Astrocyte (in vitro differentiated cells and primary cell): ENCODE measurements at regions not wholly inside any gene's neighbourhood (a gene's known extent, or its start where the extent isn't known, plus 50 kb on each side); places are given as distances from the start of the nearest gene placed in this dataset.
"Not testable (repeated sequence)": the region's sequence is repeated elsewhere in the genome, so short reads cannot be mapped to it uniquely, and the experiment has no call there.

ENCODE experiments used
- DNase-seq: peaks from one replicate; pipeline ENCODE4 v3.0.0-alpha.2; 2010; ENCODE audit warnings: low read depth
- FAIRE-seq: peaks from 2 replicates; lab custom pipeline; 2011; peaks lifted over from hg19 to GRCh38; lab: Jason Lieb, UNC
- H2AFZ ChIP-seq: 2 replicates; pipeline ENCODE4 v1.6.0; 2012; ENCODE audit warnings: low read depth, low read length, inconsistent platforms
- H3K27ac ChIP-seq: 2 replicates; pipeline ENCODE4 v1.5.1; 2011; ENCODE audit warnings: low read depth, low read length, inconsistent platforms
- H3K27me3 ChIP-seq: 2 replicates; pipeline ENCODE4 v1.6.0; 2011; ENCODE audit warnings: low read length, inconsistent platforms; ENCODE audit not compliant: insufficient read depth
- H3K36me3 ChIP-seq: 2 replicates; pipeline ENCODE4 v1.5.1; 2011; ENCODE audit warnings: low read length, inconsistent platforms; ENCODE audit not compliant: insufficient read depth
- H3K4me1 ChIP-seq: 2 replicates; pipeline ENCODE4 v1.5.1; 2011; ENCODE audit warnings: low read length, inconsistent platforms; ENCODE audit not compliant: insufficient read depth
- H3K4me2 ChIP-seq: 2 replicates; pipeline ENCODE4 v1.6.0; 2012; ENCODE audit warnings: low read length, inconsistent platforms
- H3K4me3 ChIP-seq: 2 replicates; pipeline ENCODE4 v1.5.1; 2011; ENCODE audit warnings: low read depth, mild to moderate bottlenecking, low read length, inconsistent platforms; ENCODE audit not compliant: insufficient read depth
- H3K79me2 ChIP-seq: 2 replicates; pipeline ENCODE4 v1.6.0; 2012; ENCODE audit warnings: mild to moderate bottlenecking, low read length, inconsistent platforms; ENCODE audit not compliant: insufficient read depth
- H3K9ac ChIP-seq: 2 replicates; pipeline ENCODE4 v1.6.0; 2012; ENCODE audit warnings: mild to moderate bottlenecking, low read length, inconsistent platforms
- H3K9me3 ChIP-seq: 2 replicates; pipeline ENCODE4 v1.5.1; 2012; ENCODE audit warnings: low read depth, mild to moderate bottlenecking, low read length, inconsistent platforms; ENCODE audit not compliant: insufficient read depth
- H4K20me1 ChIP-seq: 2 replicates; pipeline ENCODE4 v1.6.0; 2012; ENCODE audit warnings: low read length, inconsistent platforms; ENCODE audit not compliant: insufficient read depth
- H3K27ac Mint-ChIP-seq: one replicate; pipeline ENCODE4 v1.8.0; 2021; ENCODE audit warnings: mild to moderate bottlenecking, mixed read lengths; ENCODE audit not compliant: unreplicated experiment
- H3K27me3 Mint-ChIP-seq: one replicate; pipeline ENCODE4 v1.8.0; 2021; ENCODE audit warnings: low read depth, mixed read lengths; ENCODE audit not compliant: unreplicated experiment
- H3K36me3 Mint-ChIP-seq: one replicate; pipeline ENCODE4 v1.8.0; 2021; ENCODE audit warnings: low read depth, mixed read lengths; ENCODE audit not compliant: unreplicated experiment
- H3K4me1 Mint-ChIP-seq: one replicate; pipeline ENCODE4 v1.8.0; 2021; ENCODE audit warnings: low read depth, mixed read lengths; ENCODE audit not compliant: unreplicated experiment
- H3K4me3 Mint-ChIP-seq: one replicate; pipeline ENCODE4 v1.8.0; 2021; ENCODE audit warnings: mild to moderate bottlenecking, moderate library complexity, mixed read lengths; ENCODE audit not compliant: unreplicated experiment
- H3K9me3 Mint-ChIP-seq: one replicate; pipeline ENCODE4 v1.8.0; 2021; ENCODE audit warnings: mild to moderate bottlenecking, mixed read lengths; ENCODE audit not compliant: unreplicated experiment

DNA sequence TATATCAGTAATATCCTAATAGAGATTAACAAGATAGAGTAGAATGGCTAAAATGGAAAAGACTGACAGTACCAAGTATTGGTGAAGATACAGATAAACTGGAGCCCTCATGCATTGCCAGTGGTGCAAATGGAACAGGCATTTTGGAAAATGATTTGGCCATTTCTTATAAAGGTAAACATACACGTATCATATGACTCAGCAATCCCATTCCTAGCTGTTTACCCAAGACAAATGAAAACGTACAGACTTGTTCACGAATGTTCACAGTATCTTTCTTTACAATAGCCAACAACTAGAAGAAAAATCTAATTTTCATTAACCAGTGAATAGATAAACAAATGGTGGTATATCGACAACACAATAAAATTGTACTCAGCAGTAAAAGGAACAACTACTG is 86.4 kb downstream of the FOXD4L6 start:
- DNase-seq, H3K4me1 Mint-ChIP-seq, H3K36me3 Mint-ChIP-seq, H2AFZ ChIP-seq, FAIRE-seq, H4K20me1 ChIP-seq, H3K27ac ChIP-seq, H3K36me3 ChIP-seq, H3K4me1 ChIP-seq, H3K27me3 Mint-ChIP-seq, H3K4me3 Mint-ChIP-seq, H3K9me3 ChIP-seq, H3K79me2 ChIP-seq, H3K27me3 ChIP-seq, H3K27ac Mint-ChIP-seq, H3K4me2 ChIP-seq, H3K9ac ChIP-seq, H3K4me3 ChIP-seq, H3K9me3 Mint-ChIP-seq: not testable (repeated sequence)

DNA sequence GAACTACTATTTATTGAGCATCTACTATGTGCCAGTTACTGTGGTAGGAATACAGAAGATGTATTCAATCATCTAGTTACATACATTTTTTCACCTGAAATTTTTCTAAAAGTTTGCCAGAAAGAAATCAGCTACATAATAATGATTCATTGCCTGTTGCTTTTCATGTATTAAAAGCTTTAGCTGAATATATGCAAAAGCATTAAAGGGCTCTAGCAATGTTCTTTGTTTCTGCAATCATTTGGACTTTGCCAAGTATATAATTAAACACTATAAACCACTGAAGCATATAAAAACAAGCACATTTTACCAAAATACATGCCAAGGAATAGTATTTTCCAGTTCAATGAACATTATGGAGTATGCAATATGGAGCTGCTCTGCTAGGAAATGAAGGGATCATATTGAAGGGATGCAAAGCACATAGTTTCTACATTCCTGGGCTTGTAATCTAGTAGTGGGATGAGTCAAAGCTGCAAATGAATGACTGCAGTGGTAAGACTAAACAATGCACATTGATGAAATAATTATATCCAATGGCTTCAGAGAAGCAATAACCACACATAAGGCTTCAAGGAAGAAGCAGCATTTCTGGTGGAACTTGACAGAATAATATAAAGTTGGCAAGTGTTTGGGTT is 87.7 kb downstream of the FOXD4L6 start:
- not testable (repeated sequence) for H3K27ac Mint-ChIP-seq, H3K4me1 ChIP-seq, FAIRE-seq, H3K27ac ChIP-seq, H3K9ac ChIP-seq, H3K36me3 ChIP-seq, H3K27me3 ChIP-seq, H2AFZ ChIP-seq, H3K9me3 ChIP-seq, H3K4me2 ChIP-seq, H3K79me2 ChIP-seq, H3K4me1 Mint-ChIP-seq, H3K27me3 Mint-ChIP-seq, H4K20me1 ChIP-seq, H3K36me3 Mint-ChIP-seq, H3K4me3 ChIP-seq, H3K4me3 Mint-ChIP-seq, H3K9me3 Mint-ChIP-seq
- DNase-seq: peak; percentile 19

DNA sequence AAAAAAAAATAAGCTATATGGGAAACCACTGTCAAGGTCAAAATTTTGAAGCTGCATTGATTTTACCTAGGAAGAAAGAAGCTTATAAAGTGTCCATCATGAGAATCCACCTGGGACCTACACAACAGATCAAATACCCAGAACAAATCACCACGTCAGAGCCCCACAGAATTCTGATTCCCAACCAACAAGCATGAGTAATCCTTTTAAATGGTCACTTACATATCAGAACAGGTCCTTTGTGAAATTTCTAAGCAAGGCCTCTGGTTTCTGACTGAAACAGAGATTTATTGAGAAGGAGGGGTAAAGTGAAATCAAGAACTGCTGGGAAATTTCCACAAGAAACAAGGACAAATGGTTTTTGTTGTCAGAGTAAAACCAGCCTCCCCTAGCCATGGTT is 93.2 kb downstream of the FOXD4L6 start:
- not testable (repeated sequence) for FAIRE-seq, H3K9me3 Mint-ChIP-seq, H3K4me1 Mint-ChIP-seq, H3K36me3 ChIP-seq, H3K4me3 ChIP-seq, H3K36me3 Mint-ChIP-seq, H3K27me3 Mint-ChIP-seq, H3K4me3 Mint-ChIP-seq, H3K79me2 ChIP-seq, H3K9me3 ChIP-seq, H4K20me1 ChIP-seq, H3K27me3 ChIP-seq, H3K4me2 ChIP-seq, H2AFZ ChIP-seq
- peak; percentile 83 for DNase-seq
- peaks cover 11% of the 10 kb centered on the region for H3K4me1 ChIP-seq
- peak overlapping the region; percentile 57 for H3K9ac ChIP-seq
- H3K27ac Mint-ChIP-seq: peak overlapping the region; percentile 51
- peak overlapping the region; percentile 80 for H3K27ac ChIP-seq

DNA sequence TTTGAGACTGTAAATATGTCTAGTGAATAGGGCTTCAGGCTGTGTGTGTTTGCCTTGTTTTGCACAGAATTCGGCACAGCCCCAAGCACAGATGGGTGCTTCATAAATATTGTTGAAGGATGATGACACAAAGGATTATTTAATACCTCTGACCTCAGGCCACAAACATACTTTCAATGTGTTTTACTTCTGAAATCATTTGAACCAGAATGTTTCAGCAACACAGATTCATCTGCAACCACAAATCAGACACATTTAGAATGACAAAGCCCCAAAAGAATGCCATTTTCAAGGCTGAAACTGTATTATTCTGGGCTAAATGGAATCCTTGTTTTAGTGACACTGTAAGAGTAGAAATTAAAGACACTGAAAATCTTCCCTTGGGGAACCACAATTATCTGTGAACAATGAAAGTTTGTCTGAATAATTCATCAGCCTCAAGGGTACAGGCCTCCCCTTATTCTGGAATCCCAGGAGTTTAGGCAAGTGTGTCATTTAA is 93.7 kb downstream of the FOXD4L6 start:
- H3K4me1 Mint-ChIP-seq, H3K4me3 Mint-ChIP-seq, H3K27me3 Mint-ChIP-seq, H2AFZ ChIP-seq, H3K4me3 ChIP-seq, H3K27me3 ChIP-seq, H3K9me3 ChIP-seq, H4K20me1 ChIP-seq, FAIRE-seq, H3K36me3 ChIP-seq, H3K9me3 Mint-ChIP-seq, H3K79me2 ChIP-seq, H3K36me3 Mint-ChIP-seq: not testable (repeated sequence)
- Histone ChIP-seq H3K4me1 (peaks cover 11% of the 10 kb centered on the region), H3K27ac (peak overlapping the region; percentile 80), H3K9ac (peak overlapping the region; percentile 65), H3K4me2 (peak overlapping the region; percentile 59)
- peak; percentile 90 for DNase-seq
- peak overlapping the region; percentile 51 for H3K27ac Mint-ChIP-seq

GRCh38 chr9:41033877-41034276 is 94.6 kb downstream of the FOXD4L6 start:
- not testable (repeated sequence) for H3K9me3 Mint-ChIP-seq, H3K79me2 ChIP-seq, FAIRE-seq, H3K4me3 ChIP-seq, H4K20me1 ChIP-seq, H3K4me2 ChIP-seq, H3K27ac Mint-ChIP-seq, H2AFZ ChIP-seq, H3K36me3 Mint-ChIP-seq, H3K9me3 ChIP-seq, H3K36me3 ChIP-seq, H3K4me3 Mint-ChIP-seq, H3K9ac ChIP-seq, H3K27me3 ChIP-seq, H3K4me1 Mint-ChIP-seq, H3K27me3 Mint-ChIP-seq
- DNase-seq: peak; percentile 80
- Histone ChIP-seq H3K27ac (peak overlapping the region; percentile 65), H3K4me1 (peaks cover 11% of the 10 kb centered on the region)

- H3K36me3 ChIP-seq, H3K79me2 ChIP-seq, H3K27me3 Mint-ChIP-seq, H4K20me1 ChIP-seq, H3K4me2 ChIP-seq, H3K27ac Mint-ChIP-seq, H3K9me3 ChIP-seq, H3K4me3 ChIP-seq, H3K27me3 ChIP-seq, FAIRE-seq, H3K4me1 Mint-ChIP-seq, H3K9me3 Mint-ChIP-seq, H2AFZ ChIP-seq, DNase-seq, H3K36me3 Mint-ChIP-seq, H3K4me3 Mint-ChIP-seq, H3K9ac ChIP-seq: not testable (repeated sequence)
- Histone ChIP-seq H3K4me1 (peaks cover 11% of the 10 kb centered on the region), H3K27ac (peak overlapping the region; percentile 65)
These were observed 95.1 kb downstream of the FOXD4L6 start for GRCh38 chr9:41033360-41033759.
